ENCODE measurements at regions not wholly inside any gene's neighbourhood (a gene's known extent, or its start where the extent isn't known, plus 50 kb on each side); places are given as distances from the start of the nearest gene placed in this dataset.

GRCh38 chr5:164560216-164560615, 1054.8 kb downstream of the MAT2B start:
- no peak overlapping the region for H3K27ac Mint-ChIP-seq
- no peak for DNase-seq
- Histone ChIP-seq H3K4me3 (replicated peaks in 1 of 3; ENCODE audit: low read depth in 2 of 3, low read length in 3 of 3) (no peak overlapping the region), H3K36me3 (replicated peaks in 1 of 2; ENCODE audit: control insufficient read depth in 1 of 2, insufficient read depth in 2 of 2, low read length in 2 of 2) (no peaks in the 10 kb centered on the region), H2AFZ (ENCODE audit: insufficient read depth, low read depth, low read length, poor library complexity, severe bottlenecking) (no peak overlapping the region), H3K4me1 (ENCODE audit: control insufficient read depth in 1 of 2, insufficient read depth in 2 of 2, low read length in 2 of 2) (no peaks in the 10 kb centered on the region), H3K9me3 (replicated peaks in 1 of 2; ENCODE audit: control insufficient read depth in 1 of 2, insufficient read depth in 1 of 2, low read length in 2 of 2) (no peaks in the 10 kb centered on the region), H3K4me2 (replicated peaks; ENCODE audit: extremely low read depth, low read length, poor library complexity, severe bottlenecking) (no peak overlapping the region), H3K79me2 (ENCODE audit: insufficient read depth, low read length) (no peaks in the 10 kb centered on the region), H3K27ac (ENCODE audit: low read depth in 1 of 2, low read length in 2 of 2) (no peak overlapping the region), H3K9ac (ENCODE audit: insufficient read depth, low read length, poor library complexity, severe bottlenecking) (no peak overlapping the region), H3K27me3 (ENCODE audit: control insufficient read depth in 2 of 2, insufficient read depth in 2 of 2, low read length in 2 of 2) (no peaks in the 10 kb centered on the region), H4K20me1 (ENCODE audit: insufficient read depth, low read length) (no peaks in the 10 kb centered on the region)
- WGBS (ENCODE audit: insufficient coverage) = 60% methylated on average over 1 of the region's 4 CpGs
- no peaks in the 10 kb centered on the region for H3K36me3 Mint-ChIP-seq
- no peak for TF ChIP-seq CTCF (IDR thresholded peaks at IDR 0.05)
- H3K4me3 Mint-ChIP-seq = no peak overlapping the region
- H3K9me3 Mint-ChIP-seq = peaks cover 0 to 5% (median 0%) of the 10 kb centered on the region in 7 donors
- intact Hi-C loops (cut with micrococcal nuclease) = no loop called here
- no peaks in the 10 kb centered on the region for H3K27me3 Mint-ChIP-seq (ENCODE audit: low read depth in 3 of 3)
- no peaks in the 10 kb centered on the region for H3K4me1 Mint-ChIP-seq

- no peak overlapping the region for H3K4me3 Mint-ChIP-seq
- peaks cover 0 to 4% (median 0%) of the 10 kb centered on the region in 7 donors for H3K9me3 Mint-ChIP-seq
- H3K4me2 ChIP-seq (replicated peaks; ENCODE audit: extremely low read depth, low read length, poor library complexity, severe bottlenecking) = no peak overlapping the region
Observed at GRCh38 chr5:164561933-164562872, 1056.8 kb downstream of the MAT2B start.

More at GRCh38 chr5:164561933-164562872, 1056.8 kb downstream of the MAT2B start:
- Histone ChIP-seq H3K4me3 (replicated peaks in 1 of 3; ENCODE audit: low read depth in 2 of 3, low read length in 3 of 3) (no peak overlapping the region), H3K27ac (ENCODE audit: low read depth in 1 of 2, low read length in 2 of 2) (no peak overlapping the region), H3K9ac (ENCODE audit: insufficient read depth, low read length, poor library complexity, severe bottlenecking) (no peak overlapping the region), H3K36me3 (replicated peaks in 1 of 2; ENCODE audit: control insufficient read depth in 1 of 2, insufficient read depth in 2 of 2, low read length in 2 of 2) (no peaks in the 10 kb centered on the region), H3K9me3 (replicated peaks in 1 of 2; ENCODE audit: control insufficient read depth in 1 of 2, insufficient read depth in 1 of 2, low read length in 2 of 2) (no peaks in the 10 kb centered on the region), H3K4me1 (ENCODE audit: control insufficient read depth in 1 of 2, insufficient read depth in 2 of 2, low read length in 2 of 2) (no peaks in the 10 kb centered on the region), H4K20me1 (ENCODE audit: insufficient read depth, low read length) (no peaks in the 10 kb centered on the region), H3K79me2 (ENCODE audit: insufficient read depth, low read length) (no peaks in the 10 kb centered on the region), H2AFZ (ENCODE audit: insufficient read depth, low read depth, low read length, poor library complexity, severe bottlenecking) (no peak overlapping the region), H3K27me3 (ENCODE audit: control insufficient read depth in 2 of 2, insufficient read depth in 2 of 2, low read length in 2 of 2) (no peaks in the 10 kb centered on the region)
- H3K36me3 Mint-ChIP-seq = no peaks in the 10 kb centered on the region
- H3K4me1 Mint-ChIP-seq = no peaks in the 10 kb centered on the region
- TF ChIP-seq CTCF (IDR thresholded peaks at IDR 0.05) = no peak
- H3K27ac Mint-ChIP-seq = no peak overlapping the region
- H3K27me3 Mint-ChIP-seq (ENCODE audit: low read depth in 3 of 3) = no peaks in the 10 kb centered on the region
- DNase-seq = no peak
- WGBS (ENCODE audit: insufficient coverage) = 100% methylated on average over 1 of the region's 7 CpGs
- intact Hi-C loops (cut with micrococcal nuclease) = no loop called here

All from CD14-positive monocyte (primary cell).